Kidney capillary endothelial cell (primary cell): ENCODE measurements at regions not wholly inside any gene's neighbourhood (a gene's known extent, or its start where the extent isn't known, plus 50 kb on each side); places are given as distances from the start of the nearest gene placed in this dataset.
"Not testable (repeated sequence)": the region's sequence is repeated elsewhere in the genome, so short reads cannot be mapped to it uniquely, and the experiment has no call there.

Experiments used
- DNase-seq: peaks from one replicate; pipeline ENCODE4 v3.0.0-alpha.2; 2018; ENCODE audit warnings: low spot score

DNA sequence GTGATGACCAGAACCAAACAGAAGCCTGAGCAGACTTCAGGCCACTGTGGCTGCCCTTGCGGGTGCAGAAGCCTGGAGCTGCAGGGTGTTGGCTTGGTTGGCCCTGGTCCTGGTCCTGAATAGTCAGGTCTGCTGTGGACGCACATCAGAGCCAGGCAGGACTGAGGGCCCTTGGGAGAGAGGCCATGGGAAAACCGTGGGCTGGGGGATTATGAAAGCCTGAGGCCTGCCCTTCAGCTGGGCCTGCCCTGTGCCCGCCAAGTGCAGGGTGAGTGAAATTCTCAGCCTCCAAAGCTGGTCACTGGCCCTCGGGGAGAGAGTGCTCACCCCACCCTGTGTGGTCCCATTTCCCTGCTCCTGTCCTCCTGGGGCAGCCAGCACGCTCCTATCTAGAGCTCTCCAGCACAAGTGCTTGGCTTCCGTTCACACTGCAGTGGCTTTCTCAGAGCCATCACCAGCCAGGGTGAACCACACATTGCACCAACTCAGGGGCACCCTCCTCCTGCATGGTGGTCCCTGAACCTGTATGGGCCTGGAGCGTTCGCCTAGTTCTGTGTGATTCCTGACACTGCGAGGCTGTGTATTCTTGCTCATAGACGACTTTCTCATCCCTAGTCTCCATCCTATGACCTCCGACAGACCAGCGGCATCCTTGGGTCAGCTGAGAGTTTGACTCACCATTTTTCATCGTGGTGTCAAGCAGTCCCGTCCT lies 146.1 kb downstream of the TTLL2 start:
- no peak for DNase-seq

DNA sequence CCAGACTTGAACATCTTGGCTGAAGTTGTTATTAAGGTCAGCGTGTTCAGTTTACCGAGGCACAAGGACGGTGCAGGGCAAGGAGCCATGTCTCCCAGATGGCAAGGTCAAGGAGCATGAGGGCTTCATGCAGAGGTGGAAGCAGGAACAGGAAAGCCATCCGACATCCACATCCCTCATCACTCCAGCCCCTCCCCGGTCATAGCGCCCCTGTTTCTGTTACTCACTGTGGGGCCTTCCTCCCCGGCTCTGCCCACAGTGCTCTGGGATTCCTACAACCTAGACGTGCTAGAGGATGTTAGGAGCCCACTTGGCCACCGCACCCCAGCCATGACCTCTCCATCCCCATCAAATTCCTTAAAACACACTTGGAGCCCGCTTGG lies 146.7 kb downstream of the TTLL2 start:
- DNase-seq = no peak

DNA sequence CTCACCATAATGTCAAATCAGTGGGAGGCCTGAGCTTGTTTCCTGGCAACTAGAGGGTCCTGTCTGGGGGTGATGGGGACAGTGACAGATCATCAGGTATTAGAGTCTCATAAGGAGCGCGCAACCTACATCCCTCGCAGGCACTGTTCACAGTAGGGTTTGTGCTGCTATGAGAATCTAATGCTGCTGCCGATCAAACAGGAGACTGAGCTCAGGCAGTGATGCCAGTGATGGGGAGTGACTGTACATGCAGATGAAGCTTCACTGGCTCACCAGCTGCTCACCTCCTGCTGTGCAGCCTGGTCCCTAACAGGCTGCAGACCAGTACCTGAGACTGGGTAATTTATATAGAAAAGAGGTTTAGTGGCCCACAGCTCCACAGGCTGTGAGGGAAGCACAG lies 147.3 kb downstream of the TTLL2 start:
- DNase-seq = no peak

DNA sequence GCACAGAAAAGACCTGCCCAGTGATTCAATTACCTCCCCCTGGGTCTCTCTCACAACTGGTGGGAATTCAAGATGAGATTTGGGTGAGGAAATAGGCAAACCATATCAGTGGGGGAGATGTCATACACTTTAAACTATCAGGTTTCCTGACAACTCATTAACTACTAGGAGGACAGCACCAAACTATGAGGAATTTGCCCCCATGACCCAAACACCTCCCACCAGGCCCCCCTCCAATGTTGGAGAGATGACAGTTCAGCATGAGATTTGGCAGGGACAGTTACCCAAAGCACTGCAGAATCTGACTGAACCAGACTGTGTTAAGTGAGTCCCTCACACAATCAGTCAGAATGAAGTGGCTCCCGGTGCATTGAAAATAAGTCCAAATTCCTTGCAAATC lies 148.0 kb downstream of the TTLL2 start:
- no peak for DNase-seq

DNA sequence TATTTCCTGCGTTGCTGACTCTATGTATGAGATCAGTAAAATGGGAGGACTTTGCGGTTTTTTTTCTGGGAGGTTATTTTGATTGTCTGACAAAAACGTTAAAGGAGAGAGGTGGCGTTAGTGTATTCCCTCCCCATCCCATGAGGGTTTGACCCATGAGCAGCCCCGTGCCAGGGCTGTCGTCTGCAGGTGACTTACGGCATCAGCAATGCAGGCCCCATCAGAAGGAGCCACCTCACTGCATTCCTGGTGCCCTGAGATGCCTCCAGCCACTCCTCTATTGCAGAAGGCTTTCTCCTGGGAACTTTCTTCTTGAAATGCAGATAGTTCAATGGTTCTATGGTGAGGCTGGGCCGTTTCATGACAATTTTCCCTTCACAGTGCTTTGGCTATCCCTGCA lies 149.3 kb downstream of the TTLL2 start:
- DNase-seq = no peak

DNA sequence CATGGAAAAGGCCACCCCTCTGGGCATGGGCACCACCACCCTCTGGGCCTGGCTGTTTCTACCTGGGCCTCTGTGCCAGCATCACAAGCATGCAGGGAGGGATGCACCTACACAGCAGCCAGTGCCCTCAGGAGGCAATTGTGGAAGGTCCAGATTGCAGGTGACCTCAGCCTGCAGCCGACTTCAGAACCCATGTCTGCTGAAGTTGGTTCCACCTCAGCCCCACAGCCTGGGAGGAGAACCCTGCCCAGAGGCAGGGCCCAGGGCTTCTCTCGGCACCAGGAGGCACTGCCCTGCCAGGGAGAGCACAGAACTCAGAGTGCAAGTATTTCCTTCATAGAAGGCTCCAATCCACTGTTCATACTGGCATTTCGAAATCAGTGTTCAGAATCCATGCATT lies 149.8 kb downstream of the TTLL2 start:
- DNase-seq = no peak

DNA sequence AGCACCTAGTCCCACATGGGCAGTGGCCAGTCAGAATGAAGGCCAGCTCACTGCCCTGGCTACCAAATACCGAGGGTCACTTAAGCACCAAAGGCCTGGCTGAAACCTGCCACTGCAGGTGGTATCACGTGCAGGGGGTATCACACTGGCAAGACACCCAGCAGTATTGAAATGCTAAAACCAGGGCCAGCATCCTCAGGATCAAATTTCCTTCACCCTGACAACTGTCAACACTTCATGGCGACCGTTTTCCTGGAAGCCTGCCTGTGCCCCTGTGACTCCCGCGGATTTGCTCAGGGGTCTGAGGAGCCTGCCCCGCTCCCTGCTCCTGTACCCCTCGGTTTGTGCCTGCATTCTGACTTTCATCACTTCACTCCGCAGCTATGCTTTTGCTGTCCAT lies 151.1 kb downstream of the TTLL2 start:
- DNase-seq = no peak

DNA sequence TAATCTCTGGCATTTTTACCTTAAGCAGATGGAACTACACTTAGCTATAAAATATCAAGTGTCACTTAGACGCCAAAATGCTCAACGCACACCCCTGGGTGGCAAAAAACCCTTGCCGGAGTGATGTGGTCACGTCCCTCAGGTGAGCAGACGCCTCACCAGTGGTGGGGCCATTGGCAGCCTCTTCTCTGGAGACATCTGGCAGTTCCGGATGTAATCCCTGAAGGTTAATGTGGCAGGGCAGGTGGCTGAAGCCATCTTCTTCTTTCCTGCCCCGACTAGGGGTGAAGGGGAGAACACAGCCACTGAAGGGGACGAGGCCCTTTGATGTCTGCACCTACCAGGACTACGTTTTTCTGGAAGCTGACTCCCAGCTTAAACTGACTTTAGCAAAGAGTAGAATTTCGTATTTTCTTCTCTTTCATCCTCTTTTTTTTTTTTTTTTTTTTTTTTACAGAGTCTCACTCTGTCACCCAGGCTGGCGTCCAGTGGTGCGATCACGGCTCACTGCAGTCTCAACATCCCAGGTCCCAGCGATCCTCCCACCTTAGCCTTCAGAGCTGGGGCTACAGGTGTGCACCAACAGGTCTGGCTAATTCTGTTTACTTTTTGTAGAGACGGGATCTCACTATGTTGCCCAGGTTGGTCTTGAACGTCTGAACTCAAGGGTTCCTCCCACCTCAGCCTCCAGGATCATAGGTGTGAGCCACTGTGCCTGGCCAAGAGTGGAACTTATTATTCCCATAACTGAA lies 152.1 kb downstream of the TTLL2 start:
- no peak for DNase-seq

DNA sequence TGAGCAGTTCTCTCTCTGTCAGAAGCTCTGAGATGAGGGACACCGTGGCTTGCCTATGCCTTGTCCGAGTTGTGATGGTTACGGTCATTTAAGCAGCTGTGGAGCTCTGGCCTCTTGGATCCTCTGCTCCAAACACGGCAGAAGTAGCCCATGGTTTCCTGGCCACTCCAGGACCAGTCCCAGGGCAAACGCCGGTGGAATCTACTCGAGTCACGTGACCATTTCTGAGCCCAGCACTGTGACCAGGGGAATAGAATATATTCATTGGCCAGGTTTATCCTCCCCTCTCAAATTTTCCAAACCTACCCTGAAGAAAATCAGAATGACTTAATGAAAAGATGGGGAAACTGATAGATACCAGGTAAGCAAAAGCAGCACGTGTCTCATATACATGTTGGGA lies 152.8 kb downstream of the TTLL2 start:
- DNase-seq = no peak

DNA sequence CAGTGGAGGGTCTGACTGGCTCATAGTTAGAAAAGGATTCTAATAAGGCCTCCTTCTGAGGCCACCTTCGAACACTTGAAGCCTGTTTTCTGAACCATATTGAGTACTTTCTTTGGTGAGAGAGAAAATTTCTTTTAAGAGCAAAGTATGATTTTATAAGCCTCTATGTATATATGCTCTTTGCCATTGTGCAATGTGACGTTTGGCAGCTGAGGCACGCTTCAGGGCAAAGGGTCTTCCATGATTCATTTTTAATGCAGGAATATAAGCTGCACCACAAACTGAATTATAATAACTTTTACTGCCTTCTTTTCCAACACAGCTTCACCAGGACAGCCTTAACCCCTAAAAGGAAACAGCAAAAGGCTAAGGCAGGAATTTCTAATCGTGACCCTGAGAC lies 154.4 kb downstream of the TTLL2 start:
- DNase-seq = no peak

DNA sequence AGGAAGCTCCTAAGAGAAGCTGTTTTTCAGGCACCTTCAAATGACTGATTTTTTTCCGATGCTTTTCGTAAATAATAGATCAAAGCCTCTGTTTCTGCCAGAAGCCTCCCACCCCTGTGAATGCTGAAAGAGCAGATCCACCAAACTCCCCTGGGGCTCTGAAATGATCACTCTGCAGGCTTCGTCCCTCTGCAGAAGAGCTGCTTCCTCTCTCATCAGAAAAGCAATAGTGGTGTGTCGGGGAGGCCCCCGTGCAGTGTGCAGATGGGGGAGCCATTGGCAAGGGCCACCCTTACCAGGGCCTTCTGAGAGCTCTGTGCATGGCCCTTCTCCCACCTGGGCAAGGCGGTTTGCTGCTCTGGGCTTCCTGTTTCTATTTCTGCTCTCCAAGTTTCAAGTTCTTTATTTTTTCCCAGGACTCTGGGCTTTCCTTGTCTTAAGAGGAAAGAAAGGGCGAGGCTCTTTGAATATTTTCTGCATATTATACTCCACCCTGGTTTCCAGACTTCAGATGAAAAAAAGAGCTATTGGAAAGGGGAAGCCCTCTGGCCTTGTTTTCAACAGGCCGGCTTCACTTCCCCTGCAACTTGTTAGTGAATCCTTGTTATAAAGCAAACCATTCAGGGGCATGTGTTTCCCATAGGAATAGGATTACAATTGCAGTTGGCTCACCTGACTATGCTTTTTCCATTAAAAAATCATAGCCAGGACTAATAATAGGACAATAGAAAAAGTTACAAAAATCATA lies 155.2 kb downstream of the TTLL2 start:
- DNase-seq = no peak

DNA sequence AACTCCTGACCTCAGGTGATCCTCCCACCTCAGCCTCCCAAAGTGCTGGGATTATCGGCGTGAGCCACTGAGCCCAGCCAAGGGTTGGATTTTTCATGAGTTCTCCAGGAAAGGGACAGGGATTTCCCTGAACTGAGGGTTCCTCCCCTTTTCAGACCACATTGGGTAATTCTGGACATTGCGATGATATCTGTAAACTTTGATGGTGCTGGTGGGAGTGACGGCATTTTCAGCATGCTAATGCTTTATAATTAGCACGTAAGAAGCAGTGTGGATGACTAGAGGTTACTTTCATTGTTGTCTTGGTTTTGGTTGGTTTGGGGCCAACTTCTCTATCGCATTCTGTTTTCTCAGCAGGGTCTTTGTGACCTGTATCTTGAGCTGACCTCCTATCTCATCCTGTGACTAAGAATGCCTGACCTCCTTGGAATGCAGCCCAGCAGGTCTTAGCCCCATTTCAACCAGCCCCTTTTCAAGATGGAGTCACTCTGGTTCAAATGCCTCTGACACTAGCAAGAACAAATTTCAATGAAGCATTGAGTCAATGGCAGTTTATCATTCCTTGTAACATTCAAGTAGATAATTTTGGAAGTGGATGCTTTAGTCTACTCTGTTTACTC lies 156.5 kb downstream of the TTLL2 start:
- no peak for DNase-seq

DNA sequence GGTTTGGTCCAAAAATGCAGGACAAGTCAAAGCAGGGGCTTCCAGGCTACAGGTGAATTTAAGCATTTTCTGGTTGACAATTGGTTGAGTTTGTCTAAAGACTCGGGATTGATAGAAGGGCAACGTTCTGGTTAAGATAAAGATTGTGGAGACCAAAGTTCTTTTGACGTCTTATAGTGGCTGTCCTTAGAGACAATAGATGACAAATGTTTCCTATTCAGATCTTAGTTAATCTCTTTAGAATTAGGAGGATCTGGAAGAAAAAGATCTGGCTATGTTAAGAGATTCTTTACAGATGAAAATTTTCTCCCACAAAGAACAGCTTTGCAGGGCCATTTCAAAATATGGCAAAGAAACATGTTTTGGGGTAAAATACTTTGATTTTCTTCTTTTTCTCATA lies 157.9 kb downstream of the TTLL2 start:
- not testable (repeated sequence) for DNase-seq

DNA sequence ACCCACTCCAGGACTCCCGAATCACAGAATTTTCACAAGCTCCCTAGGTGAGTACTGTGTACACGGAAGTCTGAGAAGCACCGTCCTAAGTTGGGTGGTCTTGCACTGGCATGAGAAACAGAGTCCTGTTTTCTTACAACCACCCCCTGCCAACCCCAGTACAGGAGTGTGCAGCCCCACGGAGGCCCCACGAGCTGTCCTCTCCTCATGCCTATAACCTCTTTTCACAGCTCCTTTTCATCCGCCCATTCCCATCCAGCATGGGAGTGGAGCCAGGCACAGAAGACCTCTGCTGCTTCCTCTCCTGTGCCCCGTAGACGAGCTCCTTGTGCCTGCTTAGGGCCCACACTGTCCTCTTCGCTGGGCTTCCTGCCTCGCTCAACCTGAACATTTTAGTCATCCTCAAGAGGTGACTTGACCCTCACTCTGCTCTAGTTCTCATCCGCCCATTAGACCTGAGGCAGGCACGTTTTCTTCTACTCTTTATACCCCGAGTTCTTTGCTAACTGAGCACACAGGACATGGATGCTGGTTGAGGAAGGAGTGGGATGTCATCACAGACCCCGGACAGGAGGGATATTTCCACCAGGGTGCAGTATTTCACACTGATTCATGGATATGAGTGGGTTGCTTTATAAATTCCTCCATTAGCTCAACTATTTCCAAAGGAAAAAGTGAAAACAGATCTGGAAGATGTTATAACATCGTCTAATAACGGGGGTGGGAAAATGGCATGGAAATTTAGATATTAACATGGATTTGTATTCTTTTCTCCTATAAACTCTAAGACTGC lies 160.5 kb downstream of the TTLL2 start:
- DNase-seq = peak; percentile 51

DNA sequence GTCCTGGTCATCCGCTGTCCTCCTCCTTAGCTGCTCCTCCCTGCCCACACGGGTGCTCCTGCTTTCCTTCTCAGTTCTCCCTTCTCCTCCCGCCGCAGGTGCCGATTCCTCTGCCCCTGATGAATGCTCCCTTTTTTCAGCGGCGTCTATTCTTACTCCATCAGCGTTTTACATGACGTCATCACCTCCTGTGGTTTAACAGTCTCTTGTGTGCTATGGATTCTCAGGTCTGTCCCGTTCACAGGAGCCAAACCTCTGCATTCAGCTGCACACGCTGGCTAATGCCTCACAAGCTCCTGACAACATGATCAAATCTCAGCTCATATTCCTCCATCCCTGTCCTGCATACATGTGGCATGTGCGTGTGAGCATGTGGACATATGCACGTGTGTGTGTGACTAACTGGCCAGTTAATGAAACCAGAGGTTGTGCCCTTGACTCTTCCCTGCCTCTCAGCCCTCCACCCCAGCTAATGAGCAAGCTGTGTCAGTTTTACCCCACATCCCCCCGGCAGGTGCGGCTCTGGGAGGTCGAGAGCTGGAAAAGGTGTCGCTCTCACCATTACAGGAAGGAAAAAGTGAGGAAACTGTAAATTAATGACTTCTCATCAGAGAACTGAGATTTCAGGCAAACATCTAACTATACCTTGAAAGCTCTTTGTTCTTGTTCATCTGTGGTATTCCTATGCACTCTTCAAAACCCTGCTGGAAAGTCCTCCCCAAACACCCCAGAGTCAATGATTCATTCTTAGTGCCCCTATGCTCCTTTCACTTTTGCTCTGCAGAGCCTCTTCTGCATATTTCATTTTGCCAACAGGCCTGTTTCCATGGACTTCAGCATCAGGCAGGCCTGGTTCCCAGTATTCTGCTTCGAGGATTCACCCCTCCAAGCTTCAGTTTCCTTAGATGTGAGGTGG lies 163.1 kb downstream of the TTLL2 start:
- no peak for DNase-seq

DNA sequence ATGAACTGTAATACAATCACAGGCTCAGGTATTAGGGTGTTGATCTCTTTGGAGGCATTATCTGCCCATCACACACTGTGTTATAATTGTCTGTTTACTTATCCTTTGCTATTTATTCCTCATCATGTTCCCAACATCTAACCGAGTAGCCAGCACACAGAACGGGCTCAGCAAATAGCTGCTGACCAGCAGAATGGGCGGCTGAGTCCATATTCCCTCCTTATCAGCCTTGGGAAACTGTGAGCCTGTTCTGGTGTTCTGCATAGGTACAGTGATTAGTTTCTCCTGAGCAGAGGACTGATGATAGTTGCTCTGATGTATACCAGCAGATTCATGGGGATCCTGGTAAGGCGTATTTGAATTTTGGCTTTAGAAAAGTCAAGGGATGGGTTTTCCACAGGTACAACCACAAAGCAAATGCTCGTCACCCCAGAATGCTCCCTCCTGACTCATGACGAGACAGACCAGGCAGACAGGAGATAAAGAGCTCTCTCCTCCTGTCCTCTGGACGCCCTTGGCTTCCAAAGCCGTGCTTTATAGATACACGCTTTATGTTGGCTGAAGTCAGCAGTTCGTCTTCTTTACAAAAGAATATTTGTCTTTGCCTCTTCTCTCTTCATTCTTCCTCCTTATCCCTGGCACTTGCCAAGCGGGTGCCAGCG lies 166.7 kb downstream of the TTLL2 start:
- DNase-seq = no peak

DNA sequence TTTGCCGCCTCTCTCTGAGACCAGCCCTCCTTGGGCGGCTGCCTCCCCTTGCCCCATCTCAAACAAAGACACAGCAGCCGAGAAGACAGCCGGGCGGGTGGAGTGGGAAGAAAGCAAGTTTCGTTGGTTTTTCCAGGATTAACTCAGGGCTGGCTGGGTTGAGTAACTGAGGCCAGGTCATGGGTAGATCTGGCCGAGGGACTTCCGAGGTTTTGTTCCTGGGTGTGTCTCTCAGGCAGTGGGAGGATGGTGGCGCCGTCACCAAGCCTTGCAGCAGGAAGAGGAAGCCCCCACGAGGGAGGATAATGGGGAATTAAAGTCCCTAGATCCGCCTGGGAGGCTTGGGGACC lies 167.2 kb downstream of the TTLL2 start:
- no peak for DNase-seq

DNA sequence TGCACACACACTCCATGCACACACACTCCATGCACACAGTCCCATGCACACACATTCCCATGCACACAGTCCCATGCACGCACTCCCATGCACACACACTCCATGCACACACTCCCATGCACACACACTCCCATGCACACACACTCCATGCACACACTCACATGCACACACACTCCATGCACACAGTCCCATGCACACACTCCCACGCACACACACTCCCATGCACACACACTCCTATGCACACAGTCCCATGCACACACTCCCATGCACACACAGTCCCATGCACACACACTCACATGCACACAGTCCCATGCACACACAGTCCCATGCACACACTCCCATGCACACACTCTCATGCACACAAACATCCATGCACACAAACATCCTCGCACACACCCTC lies 168.4 kb downstream of the TTLL2 start:
- DNase-seq = no peak

DNA sequence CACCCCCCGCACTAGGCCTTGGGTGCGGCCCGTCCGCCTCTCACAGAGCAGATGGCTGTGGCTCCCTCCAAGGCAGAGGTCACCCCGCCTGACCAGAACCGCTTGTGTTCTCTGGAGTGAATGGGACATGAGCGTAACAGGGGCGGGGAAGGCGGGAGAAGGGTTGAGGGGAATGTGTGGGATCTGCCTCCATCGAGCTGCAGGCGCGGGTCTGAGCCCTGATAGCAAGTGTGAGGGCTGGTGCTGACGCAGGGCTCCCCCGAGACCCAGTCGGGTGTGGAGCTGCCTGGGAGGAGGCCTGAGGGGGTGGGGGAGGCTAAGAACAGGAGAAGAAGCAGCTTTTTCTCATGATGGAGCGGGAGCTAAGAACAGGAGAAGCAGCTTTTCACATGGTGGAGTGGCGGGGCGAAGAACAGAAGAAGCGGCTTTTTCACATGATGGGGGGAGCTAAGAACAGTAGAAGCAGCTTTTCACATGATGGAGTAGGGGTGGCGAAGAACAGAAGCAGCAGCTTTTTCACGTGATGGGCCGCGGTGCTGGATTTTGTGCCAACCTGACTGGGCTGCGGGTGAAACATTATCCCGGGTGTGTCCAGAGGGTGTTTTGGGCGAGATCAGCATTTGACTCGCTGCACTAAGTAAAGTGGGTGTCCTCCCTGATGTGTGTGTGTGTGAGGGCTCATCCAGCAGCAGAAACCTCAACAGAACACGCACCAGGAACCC lies 169.3 kb downstream of the TTLL2 start:
- no peak for DNase-seq
